HepG2 (cell line): ENCODE measurements at regions not wholly inside any gene's neighbourhood (a gene's known extent, or its start where the extent isn't known, plus 50 kb on each side); places are given as distances from the start of the nearest gene placed in this dataset.

Experiments
- MEF2D ChIP-seq: sonication (generic); formaldehyde crosslinking; IDR thresholded peaks from 2 replicates; pipeline ENCODE4 v1.5.1; 2020; ENCODE audit warnings: mild to moderate bottlenecking, missing genetic modification reagents
- POLR2G ChIP-seq: fragments of 200-400 bp; formaldehyde crosslinking; IDR thresholded peaks from 2 replicates; pipeline ENCODE4 v1.6.1; 2018; ENCODE audit warnings: mild to moderate bottlenecking, low read depth, low read length, moderate library complexity
- RAD21 ChIP-seq: fragments of 450-650 bp; formaldehyde crosslinking; IDR thresholded peaks from 2 replicates; pipeline ENCODE4 v1.5.0; 2020; ENCODE audit warnings: mild to moderate bottlenecking
- ZFP37 ChIP-seq: sonication (generic); formaldehyde crosslinking; IDR thresholded peaks from 2 replicates; pipeline ENCODE4 v1.4.0; 2020; ENCODE audit warnings: missing genetic modification reagents, borderline replicate concordance
- ZNF337 ChIP-seq: sonication (generic); formaldehyde crosslinking; IDR thresholded peaks from 2 replicates; pipeline ENCODE4 v1.5.1; 2020; ENCODE audit warnings: missing genetic modification reagents, low read depth, mild to moderate bottlenecking, borderline replicate concordance

- TF ChIP-seq ZNF337 (CRISPR knock-in tag), result no peak
- TF ChIP-seq POLR2G, result no peak
- TF ChIP-seq RAD21 (CRISPR knock-in tag), result no peak
- TF ChIP-seq ZFP37, result no peak
- TF ChIP-seq MEF2D (CRISPR knock-in tag), result no peak
These were observed 372.9 kb downstream of the EN1 start for GRCh38 chr2:118474541-118474920.
